ENCODE measurements at regions not wholly inside any gene's neighbourhood (a gene's known extent, or its start where the extent isn't known, plus 50 kb on each side); places are given as distances from the start of the nearest gene placed in this dataset.

GRCh38 chr14:82811246-82811645 lies 1277.6 kb upstream of the SEL1L start:
- TF ChIP-seq SIN3A (IDR thresholded peaks at IDR 0.05; ENCODE audit: borderline replicate concordance, insufficient read depth, low read length) (no peak), POLR2AphosphoS5 (IDR thresholded peaks at IDR 0.05; ENCODE audit: low read depth, low read length) (no peak), FOXP2 (optimal IDR thresholded peaks at IDR 0.05; ENCODE audit: borderline replicate concordance, extremely low read depth, extremely low read length, insufficient read depth) (no peak)

- TF ChIP-seq TAF1 (IDR thresholded peaks at IDR 0.05; ENCODE audit: borderline replicate concordance, insufficient read depth, low read length) (no peak), POLR2AphosphoS5 (IDR thresholded peaks at IDR 0.05; ENCODE audit: low read depth, low read length) (no peak)
Observed at GRCh38 chr14:82830596-82830995, 1296.9 kb upstream of the SEL1L start.

GRCh38 chr14:82836256-82836950 lies 1302.8 kb upstream of the SEL1L start:
- TF ChIP-seq SIN3A (IDR thresholded peaks at IDR 0.05; ENCODE audit: borderline replicate concordance, insufficient read depth, low read length) (no peak), TAF1 (IDR thresholded peaks at IDR 0.05; ENCODE audit: borderline replicate concordance, insufficient read depth, low read length) (no peak), REST (IDR thresholded peaks at IDR 0.05; ENCODE audit: insufficient read depth in 1 of 2, low read depth in 2 of 2, low read length in 2 of 2) (no peak), POLR2AphosphoS5 (IDR thresholded peaks at IDR 0.05; ENCODE audit: low read depth, low read length) (no peak), FOXP2 (optimal IDR thresholded peaks at IDR 0.05; ENCODE audit: borderline replicate concordance, extremely low read depth, extremely low read length, insufficient read depth) (no peak)

GRCh38 chr14:82837611-82838140 lies 1304.0 kb upstream of the SEL1L start:
- TF ChIP-seq FOXP2 (optimal IDR thresholded peaks at IDR 0.05; ENCODE audit: borderline replicate concordance, extremely low read depth, extremely low read length, insufficient read depth) (no peak), SIN3A (IDR thresholded peaks at IDR 0.05; ENCODE audit: borderline replicate concordance, insufficient read depth, low read length) (no peak), REST (IDR thresholded peaks at IDR 0.05; ENCODE audit: insufficient read depth in 1 of 2, low read depth in 2 of 2, low read length in 2 of 2) (no peak), TAF1 (IDR thresholded peaks at IDR 0.05; ENCODE audit: borderline replicate concordance, insufficient read depth, low read length) (no peak), POLR2AphosphoS5 (IDR thresholded peaks at IDR 0.05; ENCODE audit: low read depth, low read length) (no peak)

- no peak for TF ChIP-seq SIN3A (IDR thresholded peaks at IDR 0.05; ENCODE audit: borderline replicate concordance, insufficient read depth, low read length)
- TF ChIP-seq FOXP2 (optimal IDR thresholded peaks at IDR 0.05; ENCODE audit: borderline replicate concordance, extremely low read depth, extremely low read length, insufficient read depth), result no peak
- TF ChIP-seq POLR2AphosphoS5 (IDR thresholded peaks at IDR 0.05; ENCODE audit: low read depth, low read length), result no peak
- no peak for TF ChIP-seq REST (IDR thresholded peaks at IDR 0.05; ENCODE audit: insufficient read depth in 1 of 2, low read depth in 2 of 2, low read length in 2 of 2)
- TF ChIP-seq TAF1 (IDR thresholded peaks at IDR 0.05; ENCODE audit: borderline replicate concordance, insufficient read depth, low read length), result no peak
Observed at GRCh38 chr14:82850576-82850975, 1316.9 kb upstream of the SEL1L start.

GRCh38 chr14:82854131-82854530 lies 1320.5 kb upstream of the SEL1L start:
- no peak for TF ChIP-seq SIN3A (IDR thresholded peaks at IDR 0.05; ENCODE audit: borderline replicate concordance, insufficient read depth, low read length)
- TF ChIP-seq TAF1 (IDR thresholded peaks at IDR 0.05; ENCODE audit: borderline replicate concordance, insufficient read depth, low read length), result no peak
- TF ChIP-seq POLR2AphosphoS5 (IDR thresholded peaks at IDR 0.05; ENCODE audit: low read depth, low read length), result no peak
- TF ChIP-seq FOXP2 (optimal IDR thresholded peaks at IDR 0.05; ENCODE audit: borderline replicate concordance, extremely low read depth, extremely low read length, insufficient read depth), result no peak
- TF ChIP-seq REST (IDR thresholded peaks at IDR 0.05; ENCODE audit: insufficient read depth in 1 of 2, low read depth in 2 of 2, low read length in 2 of 2), result no peak
